ENCODE measurements at regions not wholly inside any gene's neighbourhood (a gene's known extent, or its start where the extent isn't known, plus 50 kb on each side); places are given as distances from the start of the nearest gene placed in this dataset.

GRCh38 chr14:85400678-85401077, 129.3 kb upstream of the FLRT2 start:
- TF ChIP-seq EZH2 (IDR thresholded peaks at IDR 0.05; ENCODE audit: borderline replicate concordance, low read length), result no peak
- no peak for TF ChIP-seq CTCF (conservative IDR thresholded peaks at IDR 0.05 in 1 of 2, IDR thresholded peaks at IDR 0.05 in 1 of 2; ENCODE audit: extremely low read depth in 1 of 2, insufficient read depth in 1 of 2, low read depth in 1 of 2, low read length in 2 of 2)

Measured in mammary epithelial cell (primary cell).